HG03575 (cell line): ENCODE measurements at regions not wholly inside any gene's neighbourhood (a gene's known extent, or its start where the extent isn't known, plus 50 kb on each side); places are given as distances from the start of the nearest gene placed in this dataset.

ENCODE experiments used
- ATAC-seq: cut with Tn5 transposase; IDR thresholded peaks from one replicate; pipeline ENCODE4 v1.9.1; 2021; ENCODE audit not compliant: unreplicated experiment, insufficient number of reproducible peaks, low FRiP score; ENCODE audit errors: extremely low read depth

GRCh38 chr5:33260098-33260497 lies 180.7 kb upstream of the TARS1 start:
- no peak for ATAC-seq

- ATAC-seq = no peak
Measured at GRCh38 chr5:33261305-33261704, 179.5 kb upstream of the TARS1 start.

GRCh38 chr5:33261747-33262146 lies 179.0 kb upstream of the TARS1 start:
- no peak for ATAC-seq

- no peak for ATAC-seq
Measured at GRCh38 chr5:33267801-33268200, 173.0 kb upstream of the TARS1 start.

DNA sequence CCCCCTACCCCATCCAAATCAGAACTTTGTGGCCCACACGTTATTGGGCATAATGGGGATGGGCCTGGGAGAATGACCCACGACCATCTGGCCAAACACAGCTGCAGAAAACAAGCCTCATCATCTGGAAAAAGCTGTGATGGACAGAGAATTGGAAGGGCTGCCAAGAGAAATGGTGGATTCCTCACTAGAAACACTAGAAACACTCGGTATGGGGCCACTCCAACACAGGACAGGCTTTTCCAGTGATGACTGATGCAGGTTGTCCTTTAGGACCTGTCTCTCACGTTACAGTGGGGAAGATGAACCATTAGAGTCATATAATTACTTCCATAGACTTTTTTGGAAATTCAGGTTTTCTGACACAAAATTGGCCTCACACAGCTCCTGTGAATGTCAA lies 172.4 kb upstream of the TARS1 start:
- ATAC-seq = no peak

DNA sequence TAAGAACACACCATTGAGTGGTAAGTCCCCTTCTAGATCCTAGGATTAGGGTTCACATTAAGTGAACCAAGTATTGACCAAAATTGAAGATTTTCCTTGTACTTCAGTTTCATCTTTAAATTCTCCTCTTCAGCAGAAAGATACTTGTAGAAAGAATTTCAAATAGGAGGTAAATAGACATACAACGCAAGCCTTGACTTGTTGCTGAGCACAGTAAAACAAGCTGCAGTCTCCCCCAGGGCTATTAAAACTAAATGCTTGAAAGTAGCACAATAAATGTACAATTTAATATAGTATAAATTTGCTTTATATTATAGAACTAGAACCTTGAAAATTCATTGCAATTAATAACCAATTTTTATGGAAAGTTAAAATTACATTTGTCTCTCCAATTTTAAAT lies 170.1 kb upstream of the TARS1 start:
- ATAC-seq = no peak

- ATAC-seq = no peak
Measured at GRCh38 chr5:33271606-33272005, 169.2 kb upstream of the TARS1 start.

DNA sequence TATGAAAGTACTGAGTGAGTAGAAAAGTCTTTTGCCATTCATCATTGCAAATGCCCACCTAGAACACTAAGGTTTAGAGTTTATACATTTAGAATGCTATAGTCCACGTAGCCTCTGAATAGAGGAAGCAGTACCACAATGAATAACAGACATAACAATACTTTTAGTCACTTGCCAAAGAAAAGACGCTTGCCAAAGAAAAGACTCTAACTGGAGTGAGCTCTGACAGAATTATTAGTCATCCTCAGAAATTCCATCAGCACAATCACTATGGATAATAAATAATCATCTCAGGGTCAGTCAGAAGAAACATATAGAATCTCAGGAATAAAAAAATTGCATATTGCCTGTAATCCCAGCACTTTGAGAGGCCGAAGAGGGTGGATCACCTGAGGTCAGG lies 168.5 kb upstream of the TARS1 start:
- ATAC-seq = no peak

DNA sequence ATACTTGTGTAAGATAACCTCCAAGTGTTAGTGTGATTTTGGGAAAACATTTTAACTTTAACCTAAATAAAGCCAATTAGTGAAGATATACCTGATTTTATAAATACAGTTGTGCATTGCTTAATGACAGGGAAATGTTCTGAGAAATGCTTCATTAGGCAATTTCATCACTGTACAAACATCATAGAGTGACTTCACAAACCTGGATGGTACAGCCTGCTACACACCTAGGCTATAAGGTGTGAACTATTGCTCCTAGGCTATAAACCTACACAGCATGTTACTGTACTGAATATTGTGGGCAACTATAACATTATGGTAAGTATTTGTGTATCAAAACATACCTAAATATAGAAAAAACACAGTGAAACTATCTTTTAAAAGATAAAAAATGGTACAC lies 166.8 kb upstream of the TARS1 start:
- no peak for ATAC-seq

GRCh38 chr5:33275391-33275790 lies 165.4 kb upstream of the TARS1 start:
- ATAC-seq = no peak

GRCh38 chr5:33275921-33276627 lies 164.7 kb upstream of the TARS1 start:
- no peak for ATAC-seq

- no peak for ATAC-seq
Measured at GRCh38 chr5:33276628-33276950, 164.2 kb upstream of the TARS1 start.

GRCh38 chr5:33277061-33277650 lies 163.6 kb upstream of the TARS1 start:
- ATAC-seq = no peak

- no peak for ATAC-seq
Measured at GRCh38 chr5:33281431-33281843, 159.3 kb upstream of the TARS1 start.

- no peak for ATAC-seq
Measured at GRCh38 chr5:33282157-33282556, 158.6 kb upstream of the TARS1 start.

GRCh38 chr5:33282696-33283095 lies 158.1 kb upstream of the TARS1 start:
- ATAC-seq = no peak

DNA sequence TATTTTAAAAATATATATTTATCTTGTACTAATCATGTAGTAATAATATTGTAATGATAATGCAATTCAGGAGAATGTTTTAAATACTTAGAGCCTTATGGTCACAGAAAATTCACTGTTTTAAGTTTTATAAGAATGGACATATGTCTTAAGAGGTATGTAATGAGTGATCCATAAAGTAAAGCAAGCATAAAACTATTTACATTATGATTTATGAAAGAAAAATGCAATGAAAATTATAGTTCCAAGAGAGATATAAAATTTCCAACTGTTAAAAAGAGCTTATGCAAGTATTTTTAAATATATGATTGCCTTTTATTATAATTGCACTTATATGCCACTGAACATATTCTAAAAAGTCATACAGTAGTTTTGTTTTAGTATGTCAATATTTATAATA lies 157.5 kb upstream of the TARS1 start:
- no peak for ATAC-seq

DNA sequence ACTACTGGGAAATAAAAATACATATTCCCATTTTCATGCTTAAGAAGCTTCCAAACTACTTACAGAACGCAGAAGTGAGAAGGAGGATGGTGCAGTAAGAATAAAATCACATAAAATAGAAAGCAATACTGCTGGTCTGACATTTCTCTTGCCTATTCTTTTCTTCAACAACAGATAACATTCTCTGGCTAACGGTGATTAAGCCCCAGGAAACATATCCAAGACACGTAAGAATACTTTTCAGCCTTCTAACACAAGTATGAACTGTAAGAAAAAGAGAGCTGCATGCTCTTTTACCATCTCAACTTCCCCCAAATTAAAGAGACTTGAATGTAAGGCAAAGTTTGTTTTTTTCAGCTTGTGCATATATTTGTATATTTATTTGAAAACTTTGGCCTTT lies 156.1 kb upstream of the TARS1 start:
- no peak for ATAC-seq

- no peak for ATAC-seq
Measured at GRCh38 chr5:33287242-33287641, 153.5 kb upstream of the TARS1 start.

- no peak for ATAC-seq
Measured at GRCh38 chr5:33291216-33292000, 149.4 kb upstream of the TARS1 start.
